Ovary (tissue), 3 donors: ENCODE measurements at regions not wholly inside any gene's neighbourhood (a gene's known extent, or its start where the extent isn't known, plus 50 kb on each side); places are given as distances from the start of the nearest gene placed in this dataset.

Source experiments
- EP300 ChIP-seq: sonication (generic); formaldehyde crosslinking; IDR thresholded peaks from one replicate; pipeline ENCODE4 v1.6.1; 2017; ENCODE audit warnings: antibody characterized with exemption
- POLR2A ChIP-seq: fragments of 450-650 bp; IDR thresholded peaks from one replicate; pipeline ENCODE4 v1.6.1; 2017; ENCODE audit warnings: antibody characterized with exemption, mild to moderate bottlenecking, moderate library complexity
- TF ChIP-seq, protein P1 (sequence below), 3 donors: fragments of 450-650 bp in 2 of 3; fragments of 200-600 bp in 1 of 3; IDR thresholded peaks; one replicate each; pipeline versions ENCODE4 v1.5.1 to v1.8.0; 2016 to 2022; ENCODE audit warnings: antibody characterized with exemption in 3 of 3, mild to moderate bottlenecking in 1 of 3
- donor health status: DM: no; HTN: no; CAD: no.

DNA sequence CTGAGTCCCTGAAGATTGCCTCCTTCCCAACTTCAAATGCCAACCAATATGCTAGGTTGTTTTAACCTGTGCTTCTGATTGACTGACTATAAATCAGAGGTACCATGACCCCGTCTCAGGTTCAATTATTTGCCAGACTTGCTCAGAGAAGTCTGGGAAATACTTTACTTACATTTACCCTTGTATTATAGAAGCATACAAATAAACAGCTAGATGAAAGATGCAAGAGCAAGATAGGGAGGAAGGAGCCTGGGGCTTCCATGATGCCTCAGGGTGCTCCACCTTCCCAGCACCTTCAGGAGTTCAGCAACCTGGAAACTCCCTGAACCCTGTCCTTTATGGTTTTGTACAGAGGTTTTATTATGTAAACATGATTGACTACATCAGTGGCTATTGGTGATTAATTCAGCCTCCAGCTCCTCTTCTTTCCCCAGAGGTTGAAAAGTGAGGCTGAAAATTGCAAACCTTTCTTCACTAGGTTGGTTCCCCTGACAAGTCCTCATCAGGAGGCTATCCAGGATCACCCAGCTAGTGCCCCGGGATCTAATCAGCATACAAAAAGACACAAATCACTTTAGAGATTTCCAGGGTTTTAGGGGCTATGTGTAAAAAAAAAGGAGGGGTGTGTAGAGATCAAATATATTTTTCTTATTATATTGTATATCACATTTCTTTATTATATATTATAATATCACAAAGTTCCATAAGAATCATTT is 547.7 kb downstream of the EPM2A start:
- no peak for TF ChIP-seq POLR2A
- TF ChIP-seq, protein P1, sequence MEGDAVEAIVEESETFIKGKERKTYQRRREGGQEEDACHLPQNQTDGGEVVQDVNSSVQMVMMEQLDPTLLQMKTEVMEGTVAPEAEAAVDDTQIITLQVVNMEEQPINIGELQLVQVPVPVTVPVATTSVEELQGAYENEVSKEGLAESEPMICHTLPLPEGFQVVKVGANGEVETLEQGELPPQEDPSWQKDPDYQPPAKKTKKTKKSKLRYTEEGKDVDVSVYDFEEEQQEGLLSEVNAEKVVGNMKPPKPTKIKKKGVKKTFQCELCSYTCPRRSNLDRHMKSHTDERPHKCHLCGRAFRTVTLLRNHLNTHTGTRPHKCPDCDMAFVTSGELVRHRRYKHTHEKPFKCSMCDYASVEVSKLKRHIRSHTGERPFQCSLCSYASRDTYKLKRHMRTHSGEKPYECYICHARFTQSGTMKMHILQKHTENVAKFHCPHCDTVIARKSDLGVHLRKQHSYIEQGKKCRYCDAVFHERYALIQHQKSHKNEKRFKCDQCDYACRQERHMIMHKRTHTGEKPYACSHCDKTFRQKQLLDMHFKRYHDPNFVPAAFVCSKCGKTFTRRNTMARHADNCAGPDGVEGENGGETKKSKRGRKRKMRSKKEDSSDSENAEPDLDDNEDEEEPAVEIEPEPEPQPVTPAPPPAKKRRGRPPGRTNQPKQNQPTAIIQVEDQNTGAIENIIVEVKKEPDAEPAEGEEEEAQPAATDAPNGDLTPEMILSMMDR (IDR thresholded peaks at IDR 0.05), result no peak
- TF ChIP-seq EP300, result no peak
